Right kidney (tissue), 1 donor: ENCODE measurements at regions not wholly inside any gene's neighbourhood (a gene's known extent, or its start where the extent isn't known, plus 50 kb on each side); places are given as distances from the start of the nearest gene placed in this dataset.

Experiments used
- DNase-seq: peaks from one replicate; pipeline ENCODE4 v3.0.0-alpha.2; 2016

GRCh38 chr20:7262803-7263202, 495.3 kb downstream of the BMP2 start:
- no peak for DNase-seq

- no peak for DNase-seq
Measured at GRCh38 chr20:7264137-7264536, 496.7 kb downstream of the BMP2 start.

- no peak for DNase-seq
Measured at GRCh38 chr20:7269452-7269851, 502.0 kb downstream of the BMP2 start.

GRCh38 chr20:7272512-7272911, 505.0 kb downstream of the BMP2 start:
- DNase-seq, result no peak

GRCh38 chr20:7274870-7275269, 507.4 kb downstream of the BMP2 start:
- DNase-seq, result no peak

- DNase-seq, result no peak
Measured at GRCh38 chr20:7275645-7276237, 508.3 kb downstream of the BMP2 start.

- DNase-seq, result peak; percentile 42
Measured at GRCh38 chr20:7285918-7286556, 518.6 kb downstream of the BMP2 start.

GRCh38 chr20:7291323-7291943, 523.9 kb downstream of the BMP2 start:
- no peak for DNase-seq

GRCh38 chr20:7291946-7292345, 524.5 kb downstream of the BMP2 start:
- DNase-seq, result no peak

GRCh38 chr20:7294816-7295360, 527.4 kb downstream of the BMP2 start:
- DNase-seq, result no peak

GRCh38 chr20:7301807-7302206, 534.3 kb downstream of the BMP2 start:
- no peak for DNase-seq

- DNase-seq, result no peak
Measured at GRCh38 chr20:7302250-7302649, 534.8 kb downstream of the BMP2 start.

GRCh38 chr20:7305976-7306375, 538.5 kb downstream of the BMP2 start:
- DNase-seq, result no peak

- DNase-seq, result no peak
Measured at GRCh38 chr20:7308163-7308562, 540.7 kb downstream of the BMP2 start.

- no peak for DNase-seq
Measured at GRCh38 chr20:7313047-7313446, 545.6 kb downstream of the BMP2 start.

GRCh38 chr20:7323957-7324356, 556.5 kb downstream of the BMP2 start:
- DNase-seq, result no peak

GRCh38 chr20:7327810-7328209, 560.3 kb downstream of the BMP2 start:
- no peak for DNase-seq

- DNase-seq, result no peak
Measured at GRCh38 chr20:7330850-7331249, 563.4 kb downstream of the BMP2 start.

GRCh38 chr20:7332169-7332568, 564.7 kb downstream of the BMP2 start:
- no peak for DNase-seq

GRCh38 chr20:7333841-7334240, 566.4 kb downstream of the BMP2 start:
- DNase-seq, result no peak

GRCh38 chr20:7346026-7346425, 578.5 kb downstream of the BMP2 start:
- DNase-seq, result no peak

GRCh38 chr20:7346562-7346961, 579.1 kb downstream of the BMP2 start:
- no peak for DNase-seq

- DNase-seq, result no peak
Measured at GRCh38 chr20:7347409-7347808, 579.9 kb downstream of the BMP2 start.

GRCh38 chr20:7348253-7348652, 580.8 kb downstream of the BMP2 start:
- DNase-seq, result no peak
